HFF-Myc (cell line): ENCODE measurements at regions not wholly inside any gene's neighbourhood (a gene's known extent, or its start where the extent isn't known, plus 50 kb on each side); places are given as distances from the start of the nearest gene placed in this dataset.

Experiments
- DNase-seq: peaks from one replicate; pipeline ENCODE4 v3.0.0-alpha.2; 2011; ENCODE audit warnings: low read depth; ENCODE audit errors: extremely low read depth
- H3K4me3 ChIP-seq: replicated peaks from 2 replicates; pipeline ENCODE4 v1.5.1; 2011; ENCODE audit warnings: low read depth, mild to moderate bottlenecking, control low read depth, low read length
- CTCF ChIP-seq: IDR thresholded peaks from 2 replicates; pipeline ENCODE4 v1.5.1; 2012; ENCODE audit warnings: mild to moderate bottlenecking, low read depth, low read length, control low read depth; ENCODE audit errors: missing control alignments

GRCh38 chr21:23874271-23874670, 1733.0 kb downstream of the MRPL39 start:
- no peak for DNase-seq
- no peak overlapping the region for H3K4me3 ChIP-seq
- no peak for TF ChIP-seq CTCF

GRCh38 chr21:23861911-23862504, 1745.3 kb downstream of the MRPL39 start:
- no peak for TF ChIP-seq CTCF
- no peak overlapping the region for H3K4me3 ChIP-seq
- DNase-seq, result no peak

GRCh38 chr21:23858878-23859277, 1748.4 kb downstream of the MRPL39 start:
- H3K4me3 ChIP-seq, result no peak overlapping the region
- DNase-seq, result no peak
- no peak for TF ChIP-seq CTCF

- DNase-seq, result no peak
- TF ChIP-seq CTCF, result no peak
- no peak overlapping the region for H3K4me3 ChIP-seq
These were observed 1753.4 kb downstream of the MRPL39 start for GRCh38 chr21:23853796-23854379.

GRCh38 chr21:23837564-23837963, 1769.7 kb downstream of the MRPL39 start:
- H3K4me3 ChIP-seq, result no peak overlapping the region
- no peak for TF ChIP-seq CTCF
- DNase-seq, result no peak

GRCh38 chr21:23822760-23823159, 1784.5 kb downstream of the MRPL39 start:
- no peak for DNase-seq
- no peak overlapping the region for H3K4me3 ChIP-seq

More at GRCh38 chr21:23822760-23823159, 1784.5 kb downstream of the MRPL39 start:
- no peak for TF ChIP-seq CTCF
